Stimulated activated CD4-positive, alpha-beta T cell treated with anti-CD3 and anti-CD28 coated beads, Interleukin-1b, Interleukin-23, amount 100 ng/mL, for 48 hours (primary cell): ENCODE measurements at regions not wholly inside any gene's neighbourhood (a gene's known extent, or its start where the extent isn't known, plus 50 kb on each side); places are given as distances from the start of the nearest gene placed in this dataset.

Experiments used
- DNase-seq: peaks from one replicate; pipeline ENCODE4 v3.0.0-alpha.2; 2020

GRCh38 chr15:47434596-47434995, 282.7 kb upstream of the SEMA6D start:
- no peak for DNase-seq

GRCh38 chr15:47437491-47437890, 279.8 kb upstream of the SEMA6D start:
- DNase-seq, result no peak

- DNase-seq, result no peak
Measured at GRCh38 chr15:47439146-47440111, 277.9 kb upstream of the SEMA6D start.

- DNase-seq, result no peak
Measured at GRCh38 chr15:47442371-47442770, 274.9 kb upstream of the SEMA6D start.

- no peak for DNase-seq
Measured at GRCh38 chr15:47443839-47444238, 273.5 kb upstream of the SEMA6D start.

GRCh38 chr15:47445723-47446392, 271.4 kb upstream of the SEMA6D start:
- DNase-seq, result no peak

- DNase-seq, result no peak
Measured at GRCh38 chr15:47460795-47461573, 256.3 kb upstream of the SEMA6D start.

GRCh38 chr15:47461652-47462141, 255.6 kb upstream of the SEMA6D start:
- DNase-seq, result no peak

GRCh38 chr15:47466357-47466756, 250.9 kb upstream of the SEMA6D start:
- DNase-seq, result no peak

GRCh38 chr15:47470983-47471382, 246.3 kb upstream of the SEMA6D start:
- no peak for DNase-seq

- DNase-seq, result no peak
Measured at GRCh38 chr15:47473106-47473725, 244.1 kb upstream of the SEMA6D start.

- DNase-seq, result no peak
Measured at GRCh38 chr15:47473832-47474231, 243.5 kb upstream of the SEMA6D start.

- no peak for DNase-seq
Measured at GRCh38 chr15:47475336-47475735, 242.0 kb upstream of the SEMA6D start.

- DNase-seq, result no peak
Measured at GRCh38 chr15:47477341-47477740, 240.0 kb upstream of the SEMA6D start.

GRCh38 chr15:47484059-47484458, 233.2 kb upstream of the SEMA6D start:
- DNase-seq, result no peak

- DNase-seq, result no peak
Measured at GRCh38 chr15:47484997-47485396, 232.3 kb upstream of the SEMA6D start.

- DNase-seq, result no peak
Measured at GRCh38 chr15:47485419-47485818, 231.9 kb upstream of the SEMA6D start.

GRCh38 chr15:47486040-47486439, 231.3 kb upstream of the SEMA6D start:
- no peak for DNase-seq

- no peak for DNase-seq
Measured at GRCh38 chr15:47492195-47492594, 225.1 kb upstream of the SEMA6D start.

- no peak for DNase-seq
Measured at GRCh38 chr15:47493357-47494247, 223.7 kb upstream of the SEMA6D start.

GRCh38 chr15:47496343-47497185, 220.7 kb upstream of the SEMA6D start:
- DNase-seq, result no peak
